Cardiac muscle cell (in vitro differentiated cells and primary cell): ENCODE measurements at regions not wholly inside any gene's neighbourhood (a gene's known extent, or its start where the extent isn't known, plus 50 kb on each side); places are given as distances from the start of the nearest gene placed in this dataset.

Experiments
- DNase-seq, 2 donors: peaks; one replicate each; pipeline versions ENCODE4 v3.0.0 to v3.0.0-alpha.2; 2010 to 2017; ENCODE audit warnings: low read depth in 1 of 2, low spot score in 1 of 2
- H3K27ac ChIP-seq: fragments of 200-600 bp; sonication (generic); 2 replicates; pipeline ENCODE4 v1.5.1; 2016
- H3K27me3 ChIP-seq: fragments of 200-600 bp; sonication (generic); 2 replicates; pipeline ENCODE4 v1.6.0; 2016; ENCODE audit warnings: control low read depth
- H3K36me3 ChIP-seq: fragments of 200-600 bp; sonication (generic); 2 replicates; pipeline ENCODE4 v1.5.1; 2016; ENCODE audit warnings: control low read depth
- H3K4me1 ChIP-seq: fragments of 200-600 bp; sonication (generic); 2 replicates; pipeline ENCODE4 v1.8.1; 2017; ENCODE audit warnings: low read depth, mild to moderate bottlenecking, mixed run types
- H3K4me3 ChIP-seq: fragments of 200-600 bp; sonication (generic); 2 replicates; pipeline ENCODE4 v1.5.1; 2016; ENCODE audit warnings: mild to moderate bottlenecking
- H3K9me3 ChIP-seq: fragments of 200-600 bp; sonication (generic); 2 replicates; pipeline ENCODE4 v1.5.1; 2017; ENCODE audit warnings: low read depth, mild to moderate bottlenecking, control low read depth
- CTCF ChIP-seq: IDR thresholded peaks from 2 replicates; pipeline ENCODE4 v1.5.1; 2012; ENCODE audit warnings: low read depth, mild to moderate bottlenecking, low read length

GRCh38 chr13:21999666-22000065, 328.8 kb downstream of the FGF9 start:
- H3K4me1 ChIP-seq, result no peaks in the 10 kb centered on the region
- TF ChIP-seq CTCF, result no peak
- no peak for DNase-seq
- no peaks in the 10 kb centered on the region for H3K27me3 ChIP-seq
- H3K4me3 ChIP-seq, result no peak overlapping the region
- H3K9me3 ChIP-seq, result no peaks in the 10 kb centered on the region
- no peaks in the 10 kb centered on the region for H3K36me3 ChIP-seq
- no peak overlapping the region for H3K27ac ChIP-seq

- Histone ChIP-seq H3K4me1 (no peaks in the 10 kb centered on the region), H3K27ac (no peak overlapping the region), H3K36me3 (no peaks in the 10 kb centered on the region), H3K4me3 (no peak overlapping the region), H3K27me3 (no peaks in the 10 kb centered on the region), H3K9me3 (no peaks in the 10 kb centered on the region)
- DNase-seq, result no peak
- no peak for TF ChIP-seq CTCF
Measured at GRCh38 chr13:22000191-22000590, 329.3 kb downstream of the FGF9 start.

GRCh38 chr13:22001336-22001735, 330.5 kb downstream of the FGF9 start:
- H3K27ac ChIP-seq, result no peak overlapping the region
- no peaks in the 10 kb centered on the region for H3K27me3 ChIP-seq
- H3K36me3 ChIP-seq, result no peaks in the 10 kb centered on the region
- no peak overlapping the region for H3K4me3 ChIP-seq
- no peak for DNase-seq
- no peak for TF ChIP-seq CTCF
- no peaks in the 10 kb centered on the region for H3K4me1 ChIP-seq
- H3K9me3 ChIP-seq, result no peaks in the 10 kb centered on the region

- H3K9me3 ChIP-seq, result no peaks in the 10 kb centered on the region
- H3K4me3 ChIP-seq, result no peak overlapping the region
- H3K27ac ChIP-seq, result no peak overlapping the region
- no peaks in the 10 kb centered on the region for H3K36me3 ChIP-seq
- TF ChIP-seq CTCF, result no peak
- no peaks in the 10 kb centered on the region for H3K4me1 ChIP-seq
- DNase-seq, result peak in 1 of 2 donors; percentile 15
- H3K27me3 ChIP-seq, result no peaks in the 10 kb centered on the region
Measured at GRCh38 chr13:22002893-22003292, 332.0 kb downstream of the FGF9 start.

GRCh38 chr13:22009500-22009899, 338.6 kb downstream of the FGF9 start:
- Histone ChIP-seq H3K4me3 (no peak overlapping the region), H3K4me1 (no peaks in the 10 kb centered on the region), H3K36me3 (no peaks in the 10 kb centered on the region), H3K9me3 (no peaks in the 10 kb centered on the region), H3K27me3 (no peaks in the 10 kb centered on the region), H3K27ac (no peak overlapping the region)
- DNase-seq, result no peak
- TF ChIP-seq CTCF, result no peak

- Histone ChIP-seq H3K4me1 (no peaks in the 10 kb centered on the region), H3K4me3 (no peak overlapping the region), H3K36me3 (no peaks in the 10 kb centered on the region), H3K9me3 (no peaks in the 10 kb centered on the region), H3K27ac (no peak overlapping the region), H3K27me3 (no peaks in the 10 kb centered on the region)
- DNase-seq, result no peak
- no peak for TF ChIP-seq CTCF
Measured at GRCh38 chr13:22009937-22010336, 339.1 kb downstream of the FGF9 start.
